Astrocyte of the cerebellum (primary cell): ENCODE measurements at regions not wholly inside any gene's neighbourhood (a gene's known extent, or its start where the extent isn't known, plus 50 kb on each side); places are given as distances from the start of the nearest gene placed in this dataset.
"Not testable (repeated sequence)": the region's sequence is repeated elsewhere in the genome, so short reads cannot be mapped to it uniquely, and the experiment has no call there.

Source experiments
- DNase-seq: peaks from one replicate; pipeline ENCODE4 v3.0.0-alpha.2; 2011; ENCODE audit warnings: low read depth
- H3K4me3 ChIP-seq: 2 replicates; pipeline ENCODE4 v1.5.1; 2011; ENCODE audit warnings: mild to moderate bottlenecking, low read depth, low read length, moderate library complexity
- in situ Hi-C: cut with HindIII; loops from 2 replicates; pipeline ENCODE4 v1.10.0; 2017; ENCODE audit warnings: low sequenced_read_pairs
- TF ChIP-seq, protein P1 (sequence below): IDR thresholded peaks from 2 replicates; pipeline ENCODE4 v1.5.1; 2012; ENCODE audit warnings: low read length, low read depth, moderate library complexity, mild to moderate bottlenecking; ENCODE audit errors: missing control alignments

DNA sequence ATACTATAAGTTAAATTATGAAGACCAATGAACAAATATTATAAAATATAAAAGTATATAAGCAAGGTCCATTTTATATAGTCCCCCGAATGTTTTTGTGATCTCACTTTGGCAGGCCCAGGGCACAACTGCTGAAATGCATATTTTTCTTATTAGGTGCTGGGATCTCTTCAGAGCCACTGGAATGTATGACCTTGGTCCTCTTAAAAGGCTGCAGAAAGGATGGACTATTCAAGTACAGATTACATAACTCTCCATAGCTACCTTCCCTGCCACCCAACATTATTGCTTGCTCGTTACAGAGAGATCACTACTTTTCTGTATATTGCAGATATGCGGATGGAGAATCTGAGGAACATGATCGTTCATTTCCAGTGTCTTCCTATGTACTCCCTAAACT is 925.6 kb upstream of the CELF4 start:
- no peak for DNase-seq
- no peak overlapping the region for H3K4me3 ChIP-seq
- TF ChIP-seq, protein P1, sequence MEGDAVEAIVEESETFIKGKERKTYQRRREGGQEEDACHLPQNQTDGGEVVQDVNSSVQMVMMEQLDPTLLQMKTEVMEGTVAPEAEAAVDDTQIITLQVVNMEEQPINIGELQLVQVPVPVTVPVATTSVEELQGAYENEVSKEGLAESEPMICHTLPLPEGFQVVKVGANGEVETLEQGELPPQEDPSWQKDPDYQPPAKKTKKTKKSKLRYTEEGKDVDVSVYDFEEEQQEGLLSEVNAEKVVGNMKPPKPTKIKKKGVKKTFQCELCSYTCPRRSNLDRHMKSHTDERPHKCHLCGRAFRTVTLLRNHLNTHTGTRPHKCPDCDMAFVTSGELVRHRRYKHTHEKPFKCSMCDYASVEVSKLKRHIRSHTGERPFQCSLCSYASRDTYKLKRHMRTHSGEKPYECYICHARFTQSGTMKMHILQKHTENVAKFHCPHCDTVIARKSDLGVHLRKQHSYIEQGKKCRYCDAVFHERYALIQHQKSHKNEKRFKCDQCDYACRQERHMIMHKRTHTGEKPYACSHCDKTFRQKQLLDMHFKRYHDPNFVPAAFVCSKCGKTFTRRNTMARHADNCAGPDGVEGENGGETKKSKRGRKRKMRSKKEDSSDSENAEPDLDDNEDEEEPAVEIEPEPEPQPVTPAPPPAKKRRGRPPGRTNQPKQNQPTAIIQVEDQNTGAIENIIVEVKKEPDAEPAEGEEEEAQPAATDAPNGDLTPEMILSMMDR = no peak
- in situ Hi-C loops = no loop called here

DNA sequence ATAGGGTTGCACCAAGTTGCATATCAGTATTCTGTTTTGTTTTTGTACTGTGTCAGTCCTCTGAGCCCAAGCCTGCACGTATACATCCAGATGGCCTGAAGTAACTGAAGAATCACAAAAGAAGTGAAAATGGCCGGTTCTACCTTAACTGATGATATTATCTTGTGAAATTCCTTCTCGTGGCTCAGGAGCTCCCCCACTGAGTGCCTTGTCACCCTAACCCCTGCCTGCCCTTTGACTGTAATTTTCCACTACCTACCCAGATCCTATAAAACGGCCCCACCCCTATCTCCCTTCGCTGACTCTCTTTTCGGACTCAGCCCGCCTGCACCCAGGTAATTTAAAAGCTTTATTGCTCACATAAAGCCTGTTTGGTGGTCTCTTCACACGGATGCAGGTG is 924.1 kb upstream of the CELF4 start:
- DNase-seq, in situ Hi-C loops, H3K4me3 ChIP-seq: not testable (repeated sequence)

DNA sequence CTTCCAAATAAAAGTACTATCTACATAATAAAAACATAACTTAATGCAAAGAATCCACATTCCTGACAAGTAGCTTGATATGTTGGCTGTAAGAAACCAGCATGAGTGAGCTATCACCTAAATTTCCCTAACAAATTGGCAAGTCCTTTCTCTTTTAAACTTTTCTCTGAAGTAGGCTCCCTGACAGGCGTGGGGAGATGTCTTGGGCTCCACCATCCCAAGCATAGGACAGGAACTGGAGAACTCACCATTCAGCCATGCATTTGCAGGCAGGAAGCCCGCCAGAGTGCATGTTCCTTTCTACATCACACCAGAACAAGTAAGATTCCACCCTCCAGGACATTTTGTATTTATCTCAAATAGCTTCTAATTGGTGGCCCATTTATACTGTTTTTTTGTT is 921.9 kb upstream of the CELF4 start:
- no peak overlapping the region for H3K4me3 ChIP-seq
- TF ChIP-seq, protein P1 = no peak
- DNase-seq = no peak
- in situ Hi-C loops = no loop called here

DNA sequence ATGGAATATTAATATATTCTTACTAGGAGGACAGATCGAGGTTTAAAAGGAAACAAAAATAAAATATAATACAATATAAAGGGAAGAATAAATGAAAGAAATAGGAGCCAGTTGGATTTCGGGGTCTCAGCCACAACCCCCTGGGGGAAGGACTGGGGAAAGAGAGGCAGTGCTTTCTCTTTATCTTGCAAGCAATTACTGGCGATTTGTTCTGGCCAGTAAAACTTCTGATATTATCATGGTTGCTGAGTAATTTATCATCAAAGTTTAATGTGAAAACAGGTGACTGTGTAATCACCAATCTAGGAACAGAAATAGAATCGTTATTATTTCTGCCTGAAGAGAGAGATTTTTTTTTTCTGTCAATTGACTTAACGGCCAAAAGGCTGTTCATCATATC is 917.7 kb upstream of the CELF4 start:
- no peak overlapping the region for H3K4me3 ChIP-seq
- TF ChIP-seq, protein P1 = no peak
- in situ Hi-C loops = no loop called here
- no peak for DNase-seq

DNA sequence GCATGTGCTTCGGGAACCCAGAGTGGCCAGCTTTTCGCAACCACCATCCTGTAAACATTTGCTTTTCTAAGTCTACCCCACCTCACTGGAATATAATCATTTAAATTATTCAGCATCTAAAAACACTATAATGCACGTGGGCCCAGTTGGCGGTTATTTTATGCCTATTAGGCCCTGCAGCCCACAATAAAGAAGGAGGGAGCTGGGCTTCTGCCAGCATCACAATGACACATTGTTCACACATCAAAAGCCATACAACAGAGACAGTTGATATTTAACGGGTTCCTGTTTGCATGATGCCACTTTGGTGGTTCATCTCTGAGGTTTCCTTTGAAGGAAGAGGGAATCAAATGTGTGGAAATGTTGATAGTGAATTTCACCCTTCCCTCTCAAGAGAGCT is 916.0 kb upstream of the CELF4 start:
- H3K4me3 ChIP-seq = no peak overlapping the region
- in situ Hi-C loops = no loop called here
- DNase-seq = no peak
- TF ChIP-seq, protein P1 = no peak

DNA sequence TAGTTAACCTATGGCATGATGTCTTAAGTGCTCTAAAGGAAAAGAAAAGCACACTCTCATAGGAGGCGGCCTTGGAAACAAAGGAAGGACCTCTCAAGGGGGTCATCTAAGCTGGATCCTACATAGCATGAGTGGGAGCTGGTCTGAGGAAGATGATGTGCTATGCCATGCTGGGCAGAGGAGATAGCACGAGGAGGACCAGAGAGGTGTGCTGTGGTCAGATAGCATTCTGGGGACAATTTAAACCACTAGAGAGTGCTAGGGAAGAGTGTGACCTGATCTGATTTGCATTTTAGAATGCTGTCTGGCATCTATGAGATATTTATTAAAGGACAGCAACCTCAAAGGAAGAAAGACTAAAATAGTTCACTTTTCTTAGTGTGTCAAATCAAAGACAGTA is 910.1 kb upstream of the CELF4 start:
- no peak for DNase-seq
- TF ChIP-seq, protein P1 = no peak
- in situ Hi-C loops = no loop called here
- H3K4me3 ChIP-seq = no peak overlapping the region

DNA sequence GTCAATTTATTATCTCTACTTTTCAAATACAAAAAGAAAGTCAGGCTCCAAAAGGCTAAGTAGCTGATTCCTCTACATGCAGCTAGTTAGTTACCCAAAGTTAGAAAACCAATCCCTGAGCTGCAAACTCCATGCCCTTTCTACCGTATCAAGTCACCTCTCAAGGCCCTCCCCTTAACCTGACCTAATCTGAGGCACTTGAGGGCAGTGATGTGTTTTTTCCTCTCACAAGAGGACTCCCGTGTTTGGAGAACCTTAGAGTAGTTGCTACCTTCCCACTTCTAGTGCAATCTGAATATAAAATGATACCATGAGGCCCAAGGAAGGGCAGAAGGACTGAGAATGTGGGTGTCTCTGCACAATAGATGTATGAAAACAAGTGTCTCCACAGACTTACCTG is 907.9 kb upstream of the CELF4 start:
- in situ Hi-C loops = no loop called here
- TF ChIP-seq, protein P1 = no peak
- no peak overlapping the region for H3K4me3 ChIP-seq
- no peak for DNase-seq
